ENCODE measurements at regions not wholly inside any gene's neighbourhood (a gene's known extent, or its start where the extent isn't known, plus 50 kb on each side); places are given as distances from the start of the nearest gene placed in this dataset.

DNA sequence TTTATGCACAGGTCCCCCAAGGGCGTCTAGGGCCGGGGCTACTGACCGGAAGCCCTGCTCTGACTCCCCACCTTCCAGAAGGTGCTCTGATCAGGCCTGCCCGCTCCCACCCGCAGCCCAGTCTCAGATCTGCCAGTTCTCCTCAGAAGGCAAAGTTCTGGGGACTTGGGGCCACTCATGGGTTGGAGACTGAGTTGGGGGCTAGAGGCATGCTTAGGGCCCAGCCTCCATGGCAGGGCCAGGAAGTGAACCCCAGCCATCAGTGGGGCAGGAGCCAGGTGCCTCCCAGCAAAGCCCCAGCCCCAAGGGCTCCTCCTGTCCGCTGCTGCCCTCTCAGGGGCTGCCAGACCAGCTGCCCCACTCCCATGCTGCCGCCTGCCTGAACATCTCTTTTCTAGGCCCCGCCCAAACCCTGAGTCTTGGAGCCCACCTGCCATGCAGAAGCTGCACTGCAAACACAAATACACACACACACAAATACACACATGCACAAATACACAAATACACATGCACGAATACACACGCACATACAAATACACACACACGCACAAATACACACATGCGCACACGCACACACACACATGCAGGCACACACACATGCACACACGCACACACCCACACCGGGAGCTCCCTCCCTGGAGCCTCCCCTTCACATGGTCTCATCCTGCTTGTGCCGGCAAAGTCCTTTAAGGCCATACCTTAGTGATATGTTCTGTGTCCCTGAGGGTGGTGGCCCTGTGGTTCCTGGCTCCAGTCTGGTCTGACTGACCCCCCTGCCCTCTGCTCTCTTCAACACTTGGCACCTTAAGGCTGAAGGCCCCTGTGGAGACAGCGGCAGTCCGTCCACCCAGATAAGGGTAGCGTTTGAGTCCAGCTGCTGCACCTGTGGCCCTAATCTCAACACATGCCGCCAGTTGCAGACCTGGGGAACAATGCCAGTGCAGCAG, 59.2 kb upstream of the KLF13 start:
- in situ Hi-C loops (cut with MboI; ENCODE audit: low pct_unique_long_range_greater_than_20kb, low sequenced_read_pairs, unreplicated experiment), result no loop called here

GRCh38 chr15:31268108-31268501, 58.5 kb upstream of the KLF13 start:
- TF ChIP-seq CTCF (IDR thresholded peaks at IDR 0.05; ENCODE audit: extremely low read depth, insufficient read depth, missing control alignments), result no peak
- in situ Hi-C loops (cut with MboI; ENCODE audit: low pct_unique_long_range_greater_than_20kb, low sequenced_read_pairs, unreplicated experiment), result no loop called here
- DNase-seq (ENCODE audit: low spot score), result no peak

More for the DNA sequence above, 59.2 kb upstream of the KLF13 start:
- no peak for DNase-seq (ENCODE audit: low spot score)
- no peak for TF ChIP-seq CTCF (IDR thresholded peaks at IDR 0.05; ENCODE audit: extremely low read depth, insufficient read depth, missing control alignments)

- TF ChIP-seq CTCF (IDR thresholded peaks at IDR 0.05; ENCODE audit: extremely low read depth, insufficient read depth, missing control alignments), result no peak
- in situ Hi-C loops (cut with MboI; ENCODE audit: low pct_unique_long_range_greater_than_20kb, low sequenced_read_pairs, unreplicated experiment), result no loop called here
- DNase-seq (ENCODE audit: low spot score), result no peak
Observed at GRCh38 chr15:31268911-31269784, 57.5 kb upstream of the KLF13 start.

DNA sequence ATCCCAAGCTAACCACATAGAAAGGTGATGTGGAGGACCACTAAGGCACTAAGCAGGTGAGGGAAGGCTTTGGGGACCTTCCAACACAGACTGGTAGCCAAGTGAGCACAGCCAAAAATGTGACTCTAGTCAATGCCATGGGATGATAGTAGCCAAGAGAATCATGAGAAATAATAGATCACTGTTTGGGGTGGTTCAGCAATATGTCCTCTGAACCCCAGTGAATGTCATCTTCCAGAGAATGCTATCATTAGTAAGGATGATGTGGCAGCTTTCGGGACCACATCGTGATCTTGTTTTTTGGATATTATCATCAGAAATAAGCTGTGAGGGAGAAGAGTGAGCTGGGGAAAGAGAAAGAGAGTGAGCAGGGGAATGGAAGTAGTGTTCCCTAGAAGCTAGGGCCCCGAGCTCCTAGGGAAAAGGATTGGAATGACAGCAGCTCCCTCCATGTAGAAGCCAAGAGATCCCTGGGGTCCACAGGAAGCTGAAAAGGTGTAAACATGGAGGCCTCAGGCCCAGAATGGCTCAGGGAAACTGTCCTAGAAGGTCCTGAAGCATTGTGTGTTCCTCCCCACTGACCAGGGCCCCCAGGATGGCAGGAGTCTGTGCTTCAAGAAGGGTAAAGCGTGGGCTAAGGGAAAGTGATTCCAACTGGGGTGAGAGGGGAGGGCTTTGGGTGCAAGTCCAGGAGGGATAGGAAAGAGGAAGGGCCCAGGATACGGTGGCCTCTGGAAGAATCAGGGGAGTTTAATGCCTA, 56.6 kb upstream of the KLF13 start:
- no peak for DNase-seq (ENCODE audit: low spot score)
- no peak for TF ChIP-seq CTCF (IDR thresholded peaks at IDR 0.05; ENCODE audit: extremely low read depth, insufficient read depth, missing control alignments)
- in situ Hi-C loops (cut with MboI; ENCODE audit: low pct_unique_long_range_greater_than_20kb, low sequenced_read_pairs, unreplicated experiment), result no loop called here

DNA sequence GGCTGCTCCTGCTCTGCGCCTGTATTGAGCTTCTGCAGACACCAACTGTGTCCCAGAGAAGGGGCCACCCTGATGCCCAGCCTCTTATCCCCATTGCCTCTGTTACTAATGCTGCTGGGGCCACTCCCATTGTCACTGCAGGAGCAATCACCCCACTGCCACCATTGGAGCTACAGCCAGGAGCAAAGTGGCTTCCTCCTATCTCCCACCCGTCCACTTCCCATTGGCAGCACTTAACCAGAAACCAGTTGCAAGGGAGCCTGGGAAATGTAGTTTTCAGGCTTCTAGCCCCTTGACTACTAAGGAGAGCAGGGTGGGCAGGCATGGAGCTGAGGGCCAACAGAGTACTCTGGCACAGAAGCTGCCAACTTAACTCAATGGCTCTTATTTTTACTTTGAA, 55.9 kb upstream of the KLF13 start:
- TF ChIP-seq CTCF (IDR thresholded peaks at IDR 0.05; ENCODE audit: extremely low read depth, insufficient read depth, missing control alignments), result no peak
- in situ Hi-C loops (cut with MboI; ENCODE audit: low pct_unique_long_range_greater_than_20kb, low sequenced_read_pairs, unreplicated experiment), result no loop called here
- DNase-seq (ENCODE audit: low spot score), result no peak

GRCh38 chr15:31271224-31271635, 55.4 kb upstream of the KLF13 start:
- DNase-seq (ENCODE audit: low spot score), result no peak
- no peak for TF ChIP-seq CTCF (IDR thresholded peaks at IDR 0.05; ENCODE audit: extremely low read depth, insufficient read depth, missing control alignments)
- in situ Hi-C loops (cut with MboI; ENCODE audit: low pct_unique_long_range_greater_than_20kb, low sequenced_read_pairs, unreplicated experiment), result no loop called here
